Endothelial cell of umbilical vein (primary cell): ENCODE measurements at regions not wholly inside any gene's neighbourhood (a gene's known extent, or its start where the extent isn't known, plus 50 kb on each side); places are given as distances from the start of the nearest gene placed in this dataset.

Experiments used
- BruUV-seq: library from RNA; stranded (reverse); fragments of 400-500 nt; replicated peaks from 2 replicates; lab custom pipeline; 2021; lab: Mats Ljungman, UMichigan
- CTCF ChIA-PET: fragments of 300-600, 350-600 bp; sonication (Branson Sonifier 250); formaldehyde crosslinking; loops from one replicate; lab custom pipeline; 2021; ENCODE audit warnings: antibody characterized with exemption, inconsistent platforms; lab: Charles Lee
- POLR2A ChIA-PET: fragments of 300-600, 350-600 bp; sonication (Branson Sonifier 250); formaldehyde crosslinking; loops from one replicate; lab custom pipeline; 2021; ENCODE audit warnings: antibody characterized with exemption, inconsistent platforms; lab: Charles Lee
- DNase-seq: peaks from one replicate; pipeline ENCODE4 v3.0.0-alpha.2; 2011; ENCODE audit warnings: low read depth, low spot score
- FAIRE-seq: peaks from 2 replicates; lab custom pipeline; 2011; peaks lifted over from hg19 to GRCh38; lab: Jason Lieb, UNC
- H2AFZ ChIP-seq: 2 replicates; pipeline ENCODE4 v1.6.0; 2012; ENCODE audit warnings: low read depth, low read length, control low read depth, inconsistent platforms
- H3K27ac ChIP-seq: 2 replicates; pipeline ENCODE4 v1.5.1; 2011; ENCODE audit warnings: low read depth, mild to moderate bottlenecking, control low read depth, low read length, moderate library complexity; ENCODE audit not compliant: insufficient read depth
- H3K27me3 ChIP-seq, 2 experiments: 2 replicates each; pipeline versions ENCODE4 v1.6.0 to v1.6.1; 2011; ENCODE audit warnings: low read length in 2 of 2, mixed read lengths in 1 of 2; ENCODE audit not compliant: control insufficient read depth in 2 of 2, insufficient read depth in 2 of 2
- H3K36me3 ChIP-seq, 2 experiments: 2 replicates in 1 of 2; 3 replicates in 1 of 2; pipeline ENCODE4 v1.5.1; 2011; ENCODE audit warnings: low read length in 2 of 2, mild to moderate bottlenecking in 1 of 2, moderate library complexity in 1 of 2; ENCODE audit not compliant: control insufficient read depth in 2 of 2, insufficient read depth in 2 of 2; ENCODE audit errors: extremely low read depth in 1 of 2
- H3K4me1 ChIP-seq: 3 replicates; pipeline ENCODE4 v1.5.1; 2011; ENCODE audit warnings: mild to moderate bottlenecking, low read length; ENCODE audit not compliant: control insufficient read depth, insufficient read depth; ENCODE audit errors: extremely low read depth
- H3K4me2 ChIP-seq: 2 replicates; pipeline ENCODE4 v1.6.1; 2011; ENCODE audit warnings: low read length, control low read depth, mixed read lengths; ENCODE audit not compliant: insufficient read depth
- H3K4me3 ChIP-seq, 3 experiments: fragments of 200-600 bp in 1 of 3; sonication (generic), shearing (Covaris generic) in 1 of 3; replicated peaks in 1 of 3; 2 replicates each; pipeline ENCODE4 v1.5.1; 2011 to 2016; ENCODE audit warnings: control low read depth in 3 of 3, low read length in 3 of 3, mild to moderate bottlenecking in 2 of 3, inconsistent platforms in 1 of 3, low read depth in 1 of 3, moderate library complexity in 1 of 3; ENCODE audit not compliant: insufficient read depth in 1 of 3
- H3K79me2 ChIP-seq: 2 replicates; pipeline ENCODE4 v1.6.0; 2012; ENCODE audit warnings: low read length, inconsistent platforms; ENCODE audit not compliant: control insufficient read depth, insufficient read depth
- H3K9ac ChIP-seq: replicated peaks from 2 replicates; pipeline ENCODE3; 2011; ENCODE audit warnings: low read length, control low read depth; ENCODE audit not compliant: insufficient read depth; ENCODE audit errors: extremely low read depth
- H3K9me1 ChIP-seq: replicated peaks from 3 replicates; pipeline ENCODE4 v1.6.0; 2011; ENCODE audit warnings: mild to moderate bottlenecking, low read length; ENCODE audit not compliant: control insufficient read depth, insufficient read depth; ENCODE audit errors: extremely low read depth
- H3K9me3 ChIP-seq: replicated peaks from 2 replicates; pipeline ENCODE4 v1.5.1; 2012; ENCODE audit warnings: low read length, inconsistent platforms; ENCODE audit not compliant: control insufficient read depth, insufficient read depth
- H4K20me1 ChIP-seq: replicated peaks from 2 replicates; pipeline ENCODE3; 2011; ENCODE audit warnings: mild to moderate bottlenecking, low read length; ENCODE audit not compliant: control insufficient read depth, insufficient read depth; ENCODE audit errors: extremely low read depth
- CTCF ChIP-seq, 2 donors: IDR thresholded peaks; 1 replicate in 1 of 2; 2 replicates in 1 of 2; pipeline ENCODE4 v1.5.1; 2011; ENCODE audit warnings: low read length in 2 of 2, mild to moderate bottlenecking in 2 of 2, moderate library complexity in 2 of 2, control low read depth in 1 of 2, inconsistent platforms in 1 of 2, low read depth in 1 of 2; ENCODE audit not compliant: insufficient read depth in 1 of 2; ENCODE audit errors: extremely low read depth in 1 of 2
- EZH2 ChIP-seq: IDR thresholded peaks from 2 replicates; pipeline ENCODE4 v1.6.1; 2012; ENCODE audit warnings: borderline replicate concordance, low read depth, mild to moderate bottlenecking, moderate library complexity, low read length, inconsistent platforms; ENCODE audit not compliant: severe bottlenecking
- FOS ChIP-seq: IDR thresholded peaks from 2 replicates; pipeline ENCODE4 v1.6.1; 2011; ENCODE audit warnings: mild to moderate bottlenecking, low read length, moderate library complexity, borderline replicate concordance; ENCODE audit not compliant: insufficient read depth
- GATA2 ChIP-seq: IDR thresholded peaks from 2 replicates; pipeline ENCODE4 v1.7.0; 2011; ENCODE audit warnings: low read depth, mild to moderate bottlenecking, moderate library complexity, mixed read lengths, low read length; ENCODE audit not compliant: insufficient read length, insufficient read depth
- JUN ChIP-seq: IDR thresholded peaks from 2 replicates; pipeline ENCODE4 v1.6.1; 2011; ENCODE audit warnings: borderline replicate concordance, low read depth; ENCODE audit not compliant: insufficient read length, insufficient read depth
- MAX ChIP-seq: IDR thresholded peaks from 2 replicates; pipeline ENCODE4 v1.6.1; 2011; ENCODE audit not compliant: insufficient read depth, insufficient read length
- MYC ChIP-seq: IDR thresholded peaks from one replicate; pipeline ENCODE4 v1.6.1; 2011; ENCODE audit warnings: mild to moderate bottlenecking, low read depth, low read length
- POLR2A ChIP-seq: IDR thresholded peaks from 2 replicates; pipeline ENCODE4 v1.6.1; 2012; ENCODE audit warnings: low read depth, mild to moderate bottlenecking, control low read depth, low read length
- POLR2AphosphoS5 ChIP-seq: IDR thresholded peaks from 2 replicates; pipeline ENCODE4 v1.6.1; 2012; ENCODE audit warnings: low read depth, mild to moderate bottlenecking, control low read depth, low read length, moderate library complexity; ENCODE audit not compliant: insufficient read depth
- dilution Hi-C: fragments of 300-500 bp; cut with MboI; formaldehyde crosslinking; loops from one replicate; pipeline ENCODE4 v1.15.0; 2019; ENCODE audit warnings: low sequenced_read_pairs; ENCODE audit not compliant: extremely low pct_ligation_motif_present
- intact Hi-C: fragments of 100-400 bp; cut with micrococcal nuclease; formaldehyde crosslinking; loops from one replicate; pipeline ENCODE4 v1.10.0; 2022

DNA sequence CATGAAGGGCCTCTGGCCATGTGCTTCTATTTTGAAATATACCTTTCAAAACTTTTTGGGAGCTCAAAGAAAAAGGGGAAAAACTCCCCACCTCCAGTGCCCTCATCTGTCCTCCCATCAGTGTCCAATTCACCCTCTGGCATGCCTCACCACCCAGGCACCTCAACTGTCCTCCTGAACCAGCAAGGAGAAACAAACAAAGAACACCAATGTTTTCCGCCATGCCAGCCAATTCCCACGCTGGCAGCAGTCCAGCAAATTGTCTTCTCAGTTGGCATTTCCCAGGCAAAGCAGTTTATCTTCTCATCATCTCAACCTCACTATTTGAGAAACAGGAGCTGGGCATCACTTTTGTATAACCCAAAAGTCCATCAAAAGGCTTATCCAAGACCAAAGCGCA lies 496.9 kb downstream of the SOX6 start:
- no peaks in the 10 kb centered on the region for H4K20me1 ChIP-seq
- H3K79me2 ChIP-seq, result no peaks in the 10 kb centered on the region
- FAIRE-seq (no peak), DNase-seq (no peak)
- no peaks in the 10 kb centered on the region for H3K9me1 ChIP-seq
- no peak overlapping the region for H3K4me2 ChIP-seq
- CTCF ChIA-PET, result no interaction called here
- no peak overlapping the region for H3K27ac ChIP-seq
- H3K9me3 ChIP-seq, result no peaks in the 10 kb centered on the region
- H3K36me3 ChIP-seq, result no peaks in the 10 kb centered on the region
- no peak overlapping the region for H2AFZ ChIP-seq
- dilution Hi-C loops (no loop called here), intact Hi-C loops (no loop called here)
- H3K4me1 ChIP-seq, result no peaks in the 10 kb centered on the region
- POLR2A ChIA-PET, result no interaction called here
- BruUV-seq, result no TSS peak
- TF ChIP-seq POLR2AphosphoS5 (no peak), EZH2 (no peak), POLR2A (no peak), GATA2 (no peak), MAX (no peak), CTCF (IDR thresholded peaks at IDR 0.05; ENCODE audit: extremely low read depth in 1 of 2, insufficient read depth in 1 of 2, low read depth in 1 of 2, low read length in 2 of 2) (no peak), FOS (no peak), MYC (no peak), JUN (no peak)
- H3K4me3 ChIP-seq, result no peak overlapping the region
- H3K27me3 ChIP-seq, result no peaks in the 10 kb centered on the region
- H3K9ac ChIP-seq, result no peak overlapping the region
